Stromal cell of bone marrow (primary cell): ENCODE measurements at regions not wholly inside any gene's neighbourhood (a gene's known extent, or its start where the extent isn't known, plus 50 kb on each side); places are given as distances from the start of the nearest gene placed in this dataset.
"Not testable (repeated sequence)": the region's sequence is repeated elsewhere in the genome, so short reads cannot be mapped to it uniquely, and the experiment has no call there.

Experiments used
- DNase-seq: peaks from one replicate; pipeline ENCODE4 v3.0.0-alpha.2; 2012; ENCODE audit warnings: low read depth

GRCh38 chr9:89935801-89936200 is 331.0 kb downstream of the GADD45G start:
- peak; percentile 34 for DNase-seq

DNA sequence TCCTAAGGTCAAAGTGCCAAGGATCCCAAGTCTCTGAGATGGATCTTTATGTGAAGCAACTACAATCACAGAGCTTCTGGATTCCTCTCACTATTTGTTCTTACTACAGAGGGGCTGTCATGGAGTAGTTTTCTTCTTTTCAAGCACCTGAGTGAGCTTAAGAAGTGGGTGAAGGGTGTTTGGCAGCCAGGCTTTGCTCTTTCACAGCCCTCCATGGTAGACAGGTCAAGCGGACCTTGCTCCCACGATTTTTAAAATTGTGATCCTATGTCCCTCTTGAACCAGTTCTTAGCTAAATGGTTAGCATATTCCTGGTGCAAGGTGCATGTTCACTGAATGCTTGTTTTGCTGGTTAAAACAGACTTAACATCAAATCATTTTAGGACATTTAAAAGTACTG is 332.2 kb downstream of the GADD45G start:
- no peak for DNase-seq

DNA sequence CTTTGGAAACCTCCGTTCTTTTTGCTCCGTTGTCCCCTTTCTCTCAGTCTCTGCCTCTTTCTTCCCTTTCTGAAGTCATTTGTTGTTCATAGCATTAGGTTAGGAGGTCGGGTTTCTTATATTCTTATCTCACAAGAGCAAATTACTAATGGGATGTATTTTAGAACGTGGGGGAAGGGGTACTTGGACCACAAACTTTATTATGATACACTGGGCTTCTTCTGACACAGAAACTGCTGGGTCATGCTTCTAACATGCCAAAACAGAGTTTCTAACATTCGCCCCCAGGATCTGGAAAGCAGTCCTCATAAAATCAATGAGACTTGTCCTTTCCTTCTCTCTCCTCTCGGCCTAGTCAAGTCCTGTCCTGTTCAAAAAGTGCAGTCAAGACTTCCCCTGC is 334.4 kb downstream of the GADD45G start:
- no peak for DNase-seq

- DNase-seq = no peak
Observed at GRCh38 chr9:89939626-89940292, 334.9 kb downstream of the GADD45G start.

DNA sequence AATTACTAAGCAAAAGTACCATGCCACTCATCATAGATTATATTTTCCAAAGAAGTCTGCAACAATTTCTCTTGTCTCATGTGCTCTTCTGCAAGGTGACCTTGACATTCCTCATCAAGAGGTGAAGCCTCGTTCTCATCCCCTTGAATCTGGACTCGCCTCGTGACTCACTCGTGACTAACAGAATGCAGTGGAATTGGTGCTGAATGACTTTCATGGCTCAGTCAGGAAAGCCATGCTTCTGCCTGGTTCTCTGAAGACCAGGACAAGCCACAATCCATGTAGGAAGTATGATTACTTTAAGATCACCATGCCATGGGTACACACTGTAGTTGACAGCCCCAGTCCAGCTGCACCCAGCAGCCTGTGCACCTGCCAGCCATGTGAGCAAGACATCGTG is 335.8 kb downstream of the GADD45G start:
- DNase-seq = no peak

DNA sequence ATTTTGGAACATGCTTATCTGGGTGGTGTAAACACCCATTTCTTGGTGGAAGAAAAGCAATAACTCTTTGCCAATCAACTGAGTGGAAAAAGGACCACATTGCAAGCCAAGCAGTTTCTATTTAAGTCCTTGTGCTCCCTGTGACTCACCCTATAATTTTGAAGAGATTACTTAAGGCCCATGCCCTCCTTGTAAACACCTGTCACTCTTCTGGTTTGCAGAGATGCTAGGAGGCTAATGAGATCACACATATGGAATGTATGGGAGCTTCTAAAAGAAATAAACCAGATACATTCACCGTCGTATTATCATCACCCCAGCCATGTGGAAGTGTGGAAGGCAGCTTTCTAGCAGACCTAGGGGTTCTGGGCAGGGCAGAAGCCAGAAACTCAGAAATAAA is 337.1 kb downstream of the GADD45G start:
- DNase-seq = peak; percentile 56

- DNase-seq = no peak
Observed at GRCh38 chr9:89942643-89943042, 337.8 kb downstream of the GADD45G start.

- DNase-seq = no peak
Observed at GRCh38 chr9:89943309-89943708, 338.5 kb downstream of the GADD45G start.

DNA sequence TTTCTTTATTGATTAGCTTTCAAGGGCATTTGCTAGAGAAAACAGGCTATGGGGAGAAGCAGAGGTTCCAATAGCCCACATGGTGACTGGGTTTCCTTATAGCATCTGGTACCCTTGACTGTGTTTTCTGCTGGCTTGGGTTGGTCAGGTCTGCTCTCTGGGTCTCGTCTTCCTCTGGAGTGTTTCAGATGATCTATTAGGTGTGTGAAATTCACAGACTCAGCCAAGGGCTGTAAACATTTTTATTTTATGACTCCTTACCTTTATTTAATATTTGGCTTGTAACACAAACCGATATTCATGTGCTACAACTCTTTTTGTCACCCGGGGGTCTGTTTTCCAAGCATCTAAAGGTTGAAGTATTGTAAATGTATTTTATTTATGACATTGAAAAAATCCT is 338.9 kb downstream of the GADD45G start:
- DNase-seq = no peak

- DNase-seq = no peak
Observed at GRCh38 chr9:89945133-89945532, 340.3 kb downstream of the GADD45G start.

GRCh38 chr9:89946741-89947140 is 341.9 kb downstream of the GADD45G start:
- DNase-seq = no peak

- no peak for DNase-seq
Observed at GRCh38 chr9:89949111-89949510, 344.3 kb downstream of the GADD45G start.

DNA sequence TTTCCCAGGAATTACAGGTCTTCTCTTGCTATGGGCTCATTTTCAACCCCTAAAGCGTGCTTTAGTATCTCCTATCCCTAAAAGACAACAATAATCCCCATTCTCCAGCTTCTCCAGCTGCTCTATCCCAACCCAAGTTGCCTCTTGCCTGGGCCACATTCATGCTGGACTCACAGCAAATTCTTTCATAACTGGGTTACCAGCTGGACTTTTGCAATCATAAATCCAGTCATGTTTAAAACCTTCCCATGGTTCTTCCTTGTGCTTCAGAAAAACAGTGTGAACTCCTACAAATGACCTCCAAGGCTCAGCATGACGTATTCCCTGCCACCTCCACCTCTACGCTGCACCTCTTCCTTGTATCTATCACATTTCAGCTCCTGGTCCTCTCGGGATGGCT is 346.9 kb downstream of the GADD45G start:
- peak; percentile 20 for DNase-seq

DNA sequence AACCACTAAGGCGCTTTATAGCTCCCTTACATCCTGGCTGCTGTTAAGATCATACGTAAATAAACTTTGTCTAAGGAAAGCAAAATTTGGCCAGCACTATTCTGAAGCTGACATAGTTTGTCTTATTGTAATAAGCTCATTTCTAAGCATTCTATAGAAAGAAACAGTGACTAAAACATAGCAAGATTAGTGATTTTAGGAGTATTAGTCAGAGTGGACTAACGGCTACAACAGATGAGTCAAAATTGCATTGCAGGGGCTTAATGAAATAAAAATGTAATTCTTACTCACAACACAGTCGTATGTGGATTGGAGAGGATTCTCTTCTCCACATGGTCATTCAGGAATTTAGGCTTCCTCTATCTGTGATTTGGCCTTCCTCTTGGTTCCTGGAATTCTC is 347.6 kb downstream of the GADD45G start:
- peak; percentile 50 for DNase-seq

- not testable (repeated sequence) for DNase-seq
Observed at GRCh38 chr9:89953263-89953662, 348.5 kb downstream of the GADD45G start.

DNA sequence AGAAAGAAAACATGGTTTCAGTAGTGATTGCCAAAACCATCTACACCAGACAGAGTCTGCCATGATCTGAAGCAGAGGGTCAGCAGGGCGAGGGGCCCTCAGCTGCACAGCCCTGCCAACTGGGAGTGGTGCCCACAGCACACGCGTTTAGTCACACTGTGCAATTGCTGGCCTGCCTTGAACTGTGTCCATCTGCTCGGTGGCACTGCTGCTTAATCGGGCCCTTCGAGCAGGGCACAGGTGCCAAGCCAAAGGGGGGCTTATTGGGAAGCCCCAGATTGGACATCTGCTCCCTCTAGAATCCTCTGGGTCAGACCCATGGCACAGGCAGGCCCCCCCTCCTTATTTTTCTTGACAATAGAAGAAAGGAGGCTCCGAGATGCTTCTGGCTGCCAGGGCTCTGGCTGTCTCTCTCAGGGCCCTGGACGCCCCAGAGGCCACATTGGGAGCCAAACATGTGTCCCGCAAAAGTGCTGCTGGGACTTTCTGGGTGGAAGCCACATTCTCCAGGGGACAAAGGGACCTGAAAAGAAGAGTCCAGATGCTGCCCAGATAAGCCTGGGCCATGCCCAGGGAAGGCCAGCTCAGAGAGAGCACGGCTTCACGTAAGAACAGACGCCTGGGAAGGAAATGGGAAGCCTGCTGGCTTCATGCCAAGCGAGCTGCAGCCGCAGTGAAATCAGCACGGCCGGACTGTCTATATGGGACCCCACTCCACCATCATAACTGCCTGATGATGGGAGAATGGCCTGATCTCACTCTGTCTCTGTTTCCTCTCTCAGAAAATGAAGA is 349.2 kb downstream of the GADD45G start:
- DNase-seq = no peak

DNA sequence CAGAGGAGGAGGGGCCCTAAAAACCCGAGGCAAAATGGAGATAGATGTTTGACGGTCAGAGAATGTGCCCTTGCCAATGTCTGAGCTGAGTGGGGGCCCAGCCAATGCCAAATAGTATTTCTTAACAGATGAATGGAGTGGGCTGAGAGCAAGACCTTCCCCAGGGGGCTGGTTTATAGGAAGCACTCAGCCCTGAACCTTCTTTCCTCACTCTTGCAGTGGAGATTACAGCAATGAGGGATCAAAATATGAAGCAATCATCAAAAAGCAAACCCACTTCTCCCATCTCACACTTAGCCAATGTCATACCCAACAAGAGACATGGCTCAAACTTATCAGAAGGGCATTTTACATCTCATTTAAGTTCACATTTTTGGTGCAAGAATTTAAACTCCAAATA is 350.3 kb downstream of the GADD45G start:
- DNase-seq = no peak

GRCh38 chr9:89955626-89956025 is 350.8 kb downstream of the GADD45G start:
- DNase-seq = no peak

GRCh38 chr9:89956331-89956730 is 351.5 kb downstream of the GADD45G start:
- DNase-seq = no peak

DNA sequence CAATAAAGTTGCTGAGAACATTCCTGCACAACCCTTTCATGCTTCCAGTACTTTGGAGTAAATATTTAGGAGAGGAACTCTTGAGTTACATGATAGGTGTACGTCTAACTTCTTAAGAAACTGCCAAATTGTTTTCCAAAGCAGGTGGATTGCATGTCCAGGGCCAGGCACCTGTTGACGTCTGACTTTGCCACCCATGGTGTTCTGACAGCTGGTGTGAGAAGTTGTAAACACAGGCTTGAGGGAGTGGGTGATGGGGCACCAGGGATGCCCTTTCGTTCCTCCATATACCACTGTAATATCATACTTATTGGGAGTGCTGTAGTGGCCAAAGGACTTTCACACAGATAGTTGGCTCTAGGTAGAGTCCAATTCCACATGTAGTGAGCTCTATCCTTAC is 352.1 kb downstream of the GADD45G start:
- no peak for DNase-seq

DNA sequence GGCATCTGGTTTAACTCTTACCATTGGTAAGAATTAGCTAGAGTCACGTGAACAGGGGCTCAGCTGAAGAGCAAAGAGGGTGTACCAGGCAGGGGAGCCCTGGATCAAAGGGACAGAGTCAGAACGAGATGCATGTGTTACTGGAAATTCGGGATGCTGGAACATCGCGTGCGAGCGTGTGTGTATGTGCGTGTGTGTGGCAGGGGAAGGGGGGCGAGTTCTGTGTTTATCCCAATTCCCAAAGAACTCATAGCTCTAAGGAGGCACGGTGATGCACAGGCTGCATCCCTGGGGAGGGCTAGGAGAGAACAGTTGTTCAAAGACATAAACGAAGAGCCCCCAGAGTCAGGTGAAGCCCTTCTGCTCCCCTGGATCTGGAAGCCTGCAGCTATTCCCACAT is 353.3 kb downstream of the GADD45G start:
- DNase-seq = no peak

DNA sequence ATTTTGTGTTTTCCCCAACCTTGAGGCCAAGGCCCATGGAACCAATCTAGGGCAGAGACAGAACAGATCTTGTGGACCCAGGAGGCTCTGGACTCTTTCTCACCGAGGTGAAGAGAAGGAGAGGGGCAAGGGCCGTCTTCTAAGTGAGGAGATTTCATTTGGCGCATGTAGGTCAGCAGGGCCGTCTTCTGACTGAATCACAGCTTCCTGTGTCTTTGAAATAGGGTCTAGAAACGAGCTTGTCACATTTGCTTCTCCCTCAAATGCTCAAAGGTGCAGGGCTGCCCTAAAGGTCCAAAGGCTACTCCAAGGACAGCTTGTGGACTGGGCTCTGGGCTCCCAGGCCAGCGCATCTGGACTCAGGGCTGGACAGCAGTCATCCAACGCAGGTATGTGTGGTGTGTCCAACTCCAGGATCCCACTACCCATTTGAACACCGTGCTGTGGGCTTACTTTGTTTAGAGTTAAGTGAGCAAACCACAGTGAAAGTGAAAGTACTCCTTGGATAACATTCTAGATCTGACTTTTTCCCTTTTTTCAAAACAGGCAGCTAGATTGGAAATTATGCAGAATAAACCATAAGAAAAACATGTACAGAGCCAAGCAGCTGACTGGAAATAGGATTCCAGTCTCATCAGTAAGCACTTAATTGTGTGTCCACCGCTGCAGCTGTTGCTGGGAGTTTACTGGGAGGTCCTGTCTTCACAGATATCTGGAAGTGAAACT is 357.0 kb downstream of the GADD45G start:
- peak; percentile 67 for DNase-seq

DNA sequence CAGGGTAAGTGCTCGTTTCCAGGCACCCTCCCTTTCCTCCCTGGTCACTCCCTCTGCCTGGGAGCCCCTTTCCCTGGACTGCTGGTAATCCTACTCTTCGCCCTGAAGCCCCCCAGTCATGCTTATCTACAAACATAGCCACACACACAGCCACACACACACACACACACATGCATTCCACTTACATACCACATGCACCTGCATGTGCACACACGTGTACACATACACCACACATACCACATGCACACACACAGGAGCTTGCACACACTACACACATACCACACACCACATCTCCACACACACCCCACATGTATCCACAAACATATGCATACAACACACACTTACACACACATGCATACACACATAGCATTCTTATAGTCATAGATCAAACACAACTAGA is 358.5 kb downstream of the GADD45G start:
- no peak for DNase-seq
